Neural crest cell (in vitro differentiated cells): ENCODE measurements at regions not wholly inside any gene's neighbourhood (a gene's known extent, or its start where the extent isn't known, plus 50 kb on each side); places are given as distances from the start of the nearest gene placed in this dataset.
"Not testable (repeated sequence)": the region's sequence is repeated elsewhere in the genome, so short reads cannot be mapped to it uniquely, and the experiment has no call there.

Source experiments
- DNase-seq: peaks from one replicate; pipeline ENCODE4 v3.0.0; 2021; ENCODE audit warnings: low read depth, mixed read lengths, low spot score
- H3K27ac Mint-ChIP-seq: one replicate; pipeline ENCODE4 v1.8.0; 2021; ENCODE audit warnings: mild to moderate bottlenecking, mixed read lengths; ENCODE audit not compliant: unreplicated experiment
- H3K27me3 Mint-ChIP-seq: 2 replicates; pipeline ENCODE4 v1.8.0; 2021; ENCODE audit warnings: low read depth, mild to moderate bottlenecking, mixed read lengths
- H3K36me3 Mint-ChIP-seq: 2 replicates; pipeline ENCODE4 v1.8.0; 2021; ENCODE audit warnings: low read depth, mild to moderate bottlenecking, mixed read lengths
- H3K4me1 Mint-ChIP-seq: 2 replicates; pipeline ENCODE4 v1.8.0; 2021; ENCODE audit warnings: mixed read lengths
- H3K4me3 Mint-ChIP-seq: one replicate; pipeline ENCODE4 v1.8.0; 2021; ENCODE audit warnings: mild to moderate bottlenecking, mixed read lengths
- H3K9me3 Mint-ChIP-seq: 2 replicates; pipeline ENCODE4 v1.8.0; 2021; ENCODE audit warnings: mixed read lengths
- TF ChIP-seq, protein P1 (sequence below): fragments of 200-600 bp; sonication (generic); conservative IDR thresholded peaks from 2 replicates; pipeline ENCODE4 v1.5.0; 2021; ENCODE audit warnings: antibody characterized with exemption, mild to moderate bottlenecking

DNA sequence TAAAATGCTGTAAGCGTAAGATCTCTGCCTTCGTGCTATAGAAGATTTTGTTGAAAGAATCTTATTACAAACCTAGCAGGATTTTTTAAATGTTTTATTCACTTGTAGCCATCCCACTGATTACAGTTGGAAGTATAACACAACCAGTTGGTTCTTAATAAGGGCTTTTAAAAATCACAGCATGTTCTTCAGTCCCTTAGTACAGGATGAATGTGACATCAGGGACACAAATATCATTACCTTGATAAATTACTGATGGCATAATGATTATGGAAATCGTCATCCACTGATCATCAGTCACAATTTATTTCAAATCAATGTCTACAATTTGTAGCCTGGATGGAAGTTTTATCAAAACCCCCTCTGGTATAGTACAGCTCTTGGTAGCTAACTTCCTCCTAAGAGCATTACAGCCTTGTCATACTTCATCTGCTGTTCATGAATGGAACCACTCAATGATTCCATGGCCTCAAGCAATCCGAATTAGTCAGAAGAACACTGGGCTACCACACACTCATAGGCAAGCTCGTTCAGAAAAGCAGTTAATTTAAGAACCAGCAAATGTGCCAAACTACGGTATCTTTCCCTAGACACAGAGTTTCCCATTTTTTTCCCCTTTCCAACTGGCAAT lies 389.2 kb upstream of the TENM3 start:
- Mint-ChIP-seq H3K4me3 (no peak overlapping the region), H3K27me3 (no peaks in the 10 kb centered on the region), H3K27ac (no peak overlapping the region), H3K36me3 (no peaks in the 10 kb centered on the region), H3K9me3 (no peaks in the 10 kb centered on the region), H3K4me1 (no peaks in the 10 kb centered on the region)
- TF ChIP-seq, protein P1, sequence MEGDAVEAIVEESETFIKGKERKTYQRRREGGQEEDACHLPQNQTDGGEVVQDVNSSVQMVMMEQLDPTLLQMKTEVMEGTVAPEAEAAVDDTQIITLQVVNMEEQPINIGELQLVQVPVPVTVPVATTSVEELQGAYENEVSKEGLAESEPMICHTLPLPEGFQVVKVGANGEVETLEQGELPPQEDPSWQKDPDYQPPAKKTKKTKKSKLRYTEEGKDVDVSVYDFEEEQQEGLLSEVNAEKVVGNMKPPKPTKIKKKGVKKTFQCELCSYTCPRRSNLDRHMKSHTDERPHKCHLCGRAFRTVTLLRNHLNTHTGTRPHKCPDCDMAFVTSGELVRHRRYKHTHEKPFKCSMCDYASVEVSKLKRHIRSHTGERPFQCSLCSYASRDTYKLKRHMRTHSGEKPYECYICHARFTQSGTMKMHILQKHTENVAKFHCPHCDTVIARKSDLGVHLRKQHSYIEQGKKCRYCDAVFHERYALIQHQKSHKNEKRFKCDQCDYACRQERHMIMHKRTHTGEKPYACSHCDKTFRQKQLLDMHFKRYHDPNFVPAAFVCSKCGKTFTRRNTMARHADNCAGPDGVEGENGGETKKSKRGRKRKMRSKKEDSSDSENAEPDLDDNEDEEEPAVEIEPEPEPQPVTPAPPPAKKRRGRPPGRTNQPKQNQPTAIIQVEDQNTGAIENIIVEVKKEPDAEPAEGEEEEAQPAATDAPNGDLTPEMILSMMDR: no peak
- no peak for DNase-seq

DNA sequence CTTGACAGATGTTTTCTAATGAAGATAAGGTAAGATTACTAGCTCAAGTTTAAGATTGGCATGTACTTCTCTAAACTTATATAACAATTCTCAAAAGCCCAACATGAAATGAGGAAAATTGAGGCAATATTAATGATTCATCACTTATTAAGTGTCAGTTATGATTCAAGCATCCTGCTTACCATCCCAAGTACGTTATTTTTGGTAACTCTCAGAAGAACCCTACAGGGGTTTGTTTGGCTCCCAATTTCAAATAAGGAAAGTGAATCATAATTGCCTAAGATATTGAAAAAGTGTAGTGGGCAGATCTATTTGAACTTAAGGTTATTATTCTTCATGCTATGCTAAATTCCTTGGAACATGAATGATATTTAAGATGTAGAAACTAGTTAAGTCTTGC lies 387.9 kb upstream of the TENM3 start:
- Mint-ChIP-seq H3K27ac (no peak overlapping the region), H3K9me3 (no peaks in the 10 kb centered on the region), H3K4me1 (no peaks in the 10 kb centered on the region), H3K27me3 (no peaks in the 10 kb centered on the region), H3K36me3 (no peaks in the 10 kb centered on the region), H3K4me3 (no peak overlapping the region)
- TF ChIP-seq, protein P1: no peak
- DNase-seq: no peak

- H3K36me3 Mint-ChIP-seq, H3K27me3 Mint-ChIP-seq, H3K4me3 Mint-ChIP-seq, H3K9me3 Mint-ChIP-seq, DNase-seq, H3K27ac Mint-ChIP-seq, H3K4me1 Mint-ChIP-seq: not testable (repeated sequence)
Measured at GRCh38 chr4:181857471-181857870, 385.7 kb upstream of the TENM3 start.

- Mint-ChIP-seq H3K27ac (no peak overlapping the region), H3K9me3 (no peaks in the 10 kb centered on the region), H3K27me3 (no peaks in the 10 kb centered on the region), H3K4me1 (no peaks in the 10 kb centered on the region), H3K36me3 (no peaks in the 10 kb centered on the region), H3K4me3 (no peak overlapping the region)
- TF ChIP-seq, protein P1: no peak
- DNase-seq: no peak
Measured at GRCh38 chr4:181858741-181859140, 384.5 kb upstream of the TENM3 start.

GRCh38 chr4:181859439-181859838 lies 383.8 kb upstream of the TENM3 start:
- no peak overlapping the region for H3K27ac Mint-ChIP-seq
- no peaks in the 10 kb centered on the region for H3K36me3 Mint-ChIP-seq
- H3K4me3 Mint-ChIP-seq: no peak overlapping the region
- no peaks in the 10 kb centered on the region for H3K4me1 Mint-ChIP-seq
- no peaks in the 10 kb centered on the region for H3K27me3 Mint-ChIP-seq
- no peaks in the 10 kb centered on the region for H3K9me3 Mint-ChIP-seq
- DNase-seq: no peak
- TF ChIP-seq, protein P1: no peak

DNA sequence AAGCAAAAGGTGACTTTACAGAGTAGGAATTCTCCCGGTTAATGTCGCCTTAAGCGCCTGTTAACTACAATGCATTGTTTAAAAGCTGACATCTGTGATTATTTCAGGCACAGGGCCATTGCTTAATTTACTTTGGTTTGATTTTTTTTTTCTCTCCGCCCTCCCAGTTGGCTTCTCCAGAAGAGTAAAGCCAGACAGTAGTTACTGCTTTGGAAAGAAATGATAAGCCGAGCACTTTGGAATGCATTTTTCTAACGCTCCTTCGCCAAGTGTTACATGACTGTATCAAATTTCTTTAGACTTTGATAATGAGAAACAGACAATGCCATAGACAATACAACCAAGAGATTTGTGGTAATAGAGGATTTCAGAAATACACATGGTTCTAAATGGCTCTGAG lies 383.0 kb upstream of the TENM3 start:
- Mint-ChIP-seq H3K4me1 (no peaks in the 10 kb centered on the region), H3K36me3 (no peaks in the 10 kb centered on the region), H3K27ac (no peak overlapping the region), H3K4me3 (no peak overlapping the region), H3K9me3 (no peaks in the 10 kb centered on the region), H3K27me3 (no peaks in the 10 kb centered on the region)
- DNase-seq: no peak
- TF ChIP-seq, protein P1: no peak
